Suppressor macrophage treated with lipopolysaccharide for 4 hours (primary cell): ENCODE measurements at regions not wholly inside any gene's neighbourhood (a gene's known extent, or its start where the extent isn't known, plus 50 kb on each side); places are given as distances from the start of the nearest gene placed in this dataset.
A peak's percentile ranks its signal among the peaks of the same experiment; 100 is the strongest.
"Not testable (repeated sequence)": the region's sequence is repeated elsewhere in the genome, so short reads cannot be mapped to it uniquely, and the experiment has no call there.

ENCODE experiments used
- DNase-seq: peaks from one replicate; pipeline ENCODE4 v3.0.0-alpha.2; 2020

- DNase-seq: no peak
Observed at GRCh38 chr10:114708084-114708483, 50.0 kb upstream of the ABLIM1 start.

- DNase-seq: peak; percentile 61
Observed at GRCh38 chr10:114708717-114709335, 50.8 kb upstream of the ABLIM1 start.

GRCh38 chr10:114709984-114710383 is 51.9 kb upstream of the ABLIM1 start:
- peak; percentile 42 for DNase-seq

GRCh38 chr10:114711176-114711868 is 53.2 kb upstream of the ABLIM1 start:
- DNase-seq: no peak

- DNase-seq: no peak
Observed at GRCh38 chr10:114711869-114712250, 53.8 kb upstream of the ABLIM1 start.

GRCh38 chr10:114713525-114714090 is 55.5 kb upstream of the ABLIM1 start:
- peak; percentile 18 for DNase-seq

- no peak for DNase-seq
Observed at GRCh38 chr10:114714281-114714741, 56.2 kb upstream of the ABLIM1 start.

GRCh38 chr10:114715171-114715670 is 57.1 kb upstream of the ABLIM1 start:
- DNase-seq: no peak

GRCh38 chr10:114716811-114717404 is 58.8 kb upstream of the ABLIM1 start:
- DNase-seq: no peak

GRCh38 chr10:114717881-114718280 is 59.8 kb upstream of the ABLIM1 start:
- DNase-seq: not testable (repeated sequence)

- no peak for DNase-seq
Observed at GRCh38 chr10:114718374-114718773, 60.3 kb upstream of the ABLIM1 start.

GRCh38 chr10:114719311-114719710 is 61.2 kb upstream of the ABLIM1 start:
- no peak for DNase-seq

- DNase-seq: not testable (repeated sequence)
Observed at GRCh38 chr10:114720023-114720422, 61.9 kb upstream of the ABLIM1 start.

- no peak for DNase-seq
Observed at GRCh38 chr10:114720685-114721278, 62.7 kb upstream of the ABLIM1 start.

- DNase-seq: not testable (repeated sequence)
Observed at GRCh38 chr10:114722136-114722535, 64.1 kb upstream of the ABLIM1 start.

- DNase-seq: no peak
Observed at GRCh38 chr10:114723361-114723760, 65.3 kb upstream of the ABLIM1 start.

GRCh38 chr10:114723991-114724715 is 66.1 kb upstream of the ABLIM1 start:
- DNase-seq: no peak

GRCh38 chr10:114724716-114725106 is 66.6 kb upstream of the ABLIM1 start:
- DNase-seq: no peak

- no peak for DNase-seq
Observed at GRCh38 chr10:114726820-114727271, 68.8 kb upstream of the ABLIM1 start.

GRCh38 chr10:114728325-114728724 is 70.2 kb upstream of the ABLIM1 start:
- no peak for DNase-seq

GRCh38 chr10:114729103-114729659 is 71.1 kb upstream of the ABLIM1 start:
- DNase-seq: no peak

- no peak for DNase-seq
Observed at GRCh38 chr10:114730291-114730690, 72.2 kb upstream of the ABLIM1 start.
